ENCODE measurements at regions not wholly inside any gene's neighbourhood (a gene's known extent, or its start where the extent isn't known, plus 50 kb on each side); places are given as distances from the start of the nearest gene placed in this dataset.

GRCh38 chr13:110017379-110017778 is 231.0 kb upstream of the IRS2 start:
- no peak for TF ChIP-seq POLR2AphosphoS5 (IDR thresholded peaks at IDR 0.05)
- TF ChIP-seq CTCF (IDR thresholded peaks at IDR 0.05): no peak
- TF ChIP-seq EP300 (IDR thresholded peaks at IDR 0.05): no peak
- TF ChIP-seq POLR2A (IDR thresholded peaks at IDR 0.05; ENCODE audit: low read depth): no peak
- 27% methylated on average over 7 of the region's 7 CpGs for WGBS

GRCh38 chr13:110015253-110015652 is 228.9 kb upstream of the IRS2 start:
- WGBS: 80% methylated on average over 6 of the region's 6 CpGs
- Histone ChIP-seq H3K4me3 (no peak overlapping the region), H3K9me3 (no peaks in the 10 kb centered on the region), H3K27ac (replicated peaks in 1 of 4) (no peak overlapping the region), H3K36me3 (no peaks in the 10 kb centered on the region), H3K4me1 (peaks cover 0 to 7% (median 5%) of the 10 kb centered on the region in 4 donors), H3K27me3 (no peaks in the 10 kb centered on the region)
- intact Hi-C loops (cut with DNase I): no loop called here
- no peak for DNase-seq (ENCODE audit: extremely low spot score)
- TF ChIP-seq CTCF (IDR thresholded peaks at IDR 0.05): no peak
- TF ChIP-seq POLR2A (IDR thresholded peaks at IDR 0.05; ENCODE audit: low read depth): no peak
- no peak for TF ChIP-seq POLR2AphosphoS5 (IDR thresholded peaks at IDR 0.05)
- TF ChIP-seq EP300 (IDR thresholded peaks at IDR 0.05): no peak

More at GRCh38 chr13:110017379-110017778, 231.0 kb upstream of the IRS2 start:
- no peaks in the 10 kb centered on the region for H3K27me3 ChIP-seq
- intact Hi-C loops (cut with DNase I): no loop called here
- peaks cover 0 to 7% (median 5%) of the 10 kb centered on the region in 4 donors for H3K4me1 ChIP-seq
- no peak overlapping the region for H3K4me3 ChIP-seq
- H3K9me3 ChIP-seq: no peaks in the 10 kb centered on the region
- DNase-seq (ENCODE audit: extremely low spot score): no peak
- H3K27ac ChIP-seq (replicated peaks in 1 of 4): no peak overlapping the region
- no peaks in the 10 kb centered on the region for H3K36me3 ChIP-seq

- TF ChIP-seq POLR2AphosphoS5 (IDR thresholded peaks at IDR 0.05) (no peak), EP300 (IDR thresholded peaks at IDR 0.05) (no peak), POLR2A (IDR thresholded peaks at IDR 0.05; ENCODE audit: low read depth) (no peak), CTCF (IDR thresholded peaks at IDR 0.05) (no peak)
- Histone ChIP-seq H3K36me3 (no peaks in the 10 kb centered on the region), H3K4me1 (peaks cover 0 to 7% (median 5%) of the 10 kb centered on the region in 4 donors), H3K27ac (replicated peaks in 1 of 4) (no peak overlapping the region), H3K4me3 (no peak overlapping the region), H3K9me3 (no peaks in the 10 kb centered on the region), H3K27me3 (no peaks in the 10 kb centered on the region)
- DNase-seq (ENCODE audit: extremely low spot score): no peak
- intact Hi-C loops (cut with DNase I): no loop called here
- 86% methylated on average over 4 of the region's 4 CpGs for WGBS
Measured at GRCh38 chr13:110014719-110015118, 228.3 kb upstream of the IRS2 start.

DNA sequence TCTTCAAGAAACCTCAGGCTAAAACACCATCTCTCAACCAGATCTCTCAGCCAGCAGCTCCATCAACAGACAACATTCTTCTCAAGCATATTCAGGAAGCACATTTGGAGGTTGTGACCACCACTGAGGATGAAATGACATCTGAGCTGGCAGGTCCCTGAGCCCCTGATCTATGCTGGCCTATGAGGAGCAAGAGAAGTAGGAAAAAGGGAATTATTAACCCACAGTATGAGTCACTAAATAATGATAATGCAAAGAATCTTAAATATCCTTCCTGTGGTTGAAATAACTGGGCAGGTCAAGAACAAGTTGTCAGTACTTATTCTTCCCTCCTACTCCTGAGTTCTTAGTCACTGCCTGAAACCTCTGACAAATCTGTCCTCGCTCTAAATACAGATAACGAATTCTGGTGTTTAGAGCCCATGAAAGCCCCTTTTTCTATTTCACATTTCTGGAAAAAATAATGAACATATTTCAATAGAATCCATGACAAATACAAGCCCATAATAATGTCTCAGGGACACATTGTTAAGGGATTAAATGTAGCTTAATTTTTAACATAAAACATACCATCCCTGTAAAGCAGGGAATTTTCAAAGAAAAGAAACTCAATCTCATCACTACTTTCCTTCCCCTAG is 225.8 kb upstream of the IRS2 start:
- intact Hi-C loops (cut with DNase I): no loop called here
- no peak for DNase-seq (ENCODE audit: extremely low spot score)
- WGBS: 83% methylated on average over 2 of the region's 2 CpGs

More for the DNA sequence above, 225.8 kb upstream of the IRS2 start:
- H3K4me1 ChIP-seq: peaks cover 0 to 1% (median under 1%) of the 10 kb centered on the region in 4 donors
- no peak overlapping the region for H3K4me3 ChIP-seq
- no peaks in the 10 kb centered on the region for H3K9me3 ChIP-seq
- H3K27me3 ChIP-seq: no peaks in the 10 kb centered on the region
- no peak overlapping the region for H3K27ac ChIP-seq (replicated peaks in 1 of 4)
- H3K36me3 ChIP-seq: no peaks in the 10 kb centered on the region
- TF ChIP-seq POLR2AphosphoS5 (IDR thresholded peaks at IDR 0.05) (no peak), POLR2A (IDR thresholded peaks at IDR 0.05; ENCODE audit: low read depth) (no peak), EP300 (IDR thresholded peaks at IDR 0.05) (no peak), CTCF (IDR thresholded peaks at IDR 0.05) (no peak)
